Breast epithelium (tissue), 3 donors: ENCODE measurements at regions not wholly inside any gene's neighbourhood (a gene's known extent, or its start where the extent isn't known, plus 50 kb on each side); places are given as distances from the start of the nearest gene placed in this dataset.

ENCODE experiments used
- POLR2A ChIP-seq: fragments of 450-650 bp; IDR thresholded peaks from one replicate; pipeline ENCODE4 v1.6.1; 2016; ENCODE audit warnings: antibody characterized with exemption, mild to moderate bottlenecking, moderate library complexity
- POLR2AphosphoS5 ChIP-seq, 3 donors: sonication (generic); formaldehyde crosslinking; IDR thresholded peaks; one replicate each; pipeline ENCODE4 v1.6.1; 2017; ENCODE audit warnings: antibody characterized with exemption in 3 of 3
- TF ChIP-seq, protein P1 (sequence below), 3 donors: fragments of 450-650 bp; IDR thresholded peaks; one replicate each; pipeline ENCODE4 v1.5.1; 2016 to 2017; ENCODE audit warnings: antibody characterized with exemption in 3 of 3, mild to moderate bottlenecking in 3 of 3, moderate library complexity in 3 of 3

DNA sequence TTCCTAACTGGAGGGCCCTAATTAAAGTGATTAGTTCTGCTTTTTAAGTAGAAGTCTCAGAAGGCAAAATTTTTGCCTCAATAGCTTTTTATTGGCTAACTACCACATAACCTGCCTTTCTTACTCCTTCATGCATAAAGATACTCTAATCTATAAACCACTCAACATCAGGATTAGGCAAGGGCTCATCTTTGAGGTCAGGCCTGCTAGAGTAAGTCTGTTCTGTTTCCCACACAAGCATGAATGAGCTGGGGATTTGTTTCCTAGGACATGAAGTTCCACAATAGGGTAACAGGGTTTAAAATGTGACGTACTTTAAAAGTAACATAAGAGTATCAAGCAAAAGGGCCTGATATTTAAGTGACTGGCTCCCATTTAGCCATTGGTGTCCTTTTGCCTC is 522.7 kb upstream of the TYRP1 start:
- TF ChIP-seq, protein P1, sequence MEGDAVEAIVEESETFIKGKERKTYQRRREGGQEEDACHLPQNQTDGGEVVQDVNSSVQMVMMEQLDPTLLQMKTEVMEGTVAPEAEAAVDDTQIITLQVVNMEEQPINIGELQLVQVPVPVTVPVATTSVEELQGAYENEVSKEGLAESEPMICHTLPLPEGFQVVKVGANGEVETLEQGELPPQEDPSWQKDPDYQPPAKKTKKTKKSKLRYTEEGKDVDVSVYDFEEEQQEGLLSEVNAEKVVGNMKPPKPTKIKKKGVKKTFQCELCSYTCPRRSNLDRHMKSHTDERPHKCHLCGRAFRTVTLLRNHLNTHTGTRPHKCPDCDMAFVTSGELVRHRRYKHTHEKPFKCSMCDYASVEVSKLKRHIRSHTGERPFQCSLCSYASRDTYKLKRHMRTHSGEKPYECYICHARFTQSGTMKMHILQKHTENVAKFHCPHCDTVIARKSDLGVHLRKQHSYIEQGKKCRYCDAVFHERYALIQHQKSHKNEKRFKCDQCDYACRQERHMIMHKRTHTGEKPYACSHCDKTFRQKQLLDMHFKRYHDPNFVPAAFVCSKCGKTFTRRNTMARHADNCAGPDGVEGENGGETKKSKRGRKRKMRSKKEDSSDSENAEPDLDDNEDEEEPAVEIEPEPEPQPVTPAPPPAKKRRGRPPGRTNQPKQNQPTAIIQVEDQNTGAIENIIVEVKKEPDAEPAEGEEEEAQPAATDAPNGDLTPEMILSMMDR (IDR thresholded peaks at IDR 0.05), result no peak
- TF ChIP-seq POLR2A (no peak), POLR2AphosphoS5 (IDR thresholded peaks at IDR 0.05) (no peak)
